Astrocyte of the spinal cord (primary cell): ENCODE measurements at regions not wholly inside any gene's neighbourhood (a gene's known extent, or its start where the extent isn't known, plus 50 kb on each side); places are given as distances from the start of the nearest gene placed in this dataset.

Source experiments
- DNase-seq: peaks from one replicate; pipeline ENCODE4 v3.0.0; 2011; ENCODE audit warnings: low read depth, low spot score
- H3K4me3 ChIP-seq: 2 replicates; pipeline ENCODE4 v1.5.1; 2011; ENCODE audit warnings: low read depth, mild to moderate bottlenecking, low read length, moderate library complexity
- in situ Hi-C: cut with HindIII; loops from 2 replicates; pipeline ENCODE4 v1.10.0; 2017; ENCODE audit warnings: low sequenced_read_pairs
- TF ChIP-seq, protein P1 (sequence below): IDR thresholded peaks from 2 replicates; pipeline ENCODE4 v1.5.1; 2012; ENCODE audit warnings: low read depth, mild to moderate bottlenecking, low read length, inconsistent platforms

DNA sequence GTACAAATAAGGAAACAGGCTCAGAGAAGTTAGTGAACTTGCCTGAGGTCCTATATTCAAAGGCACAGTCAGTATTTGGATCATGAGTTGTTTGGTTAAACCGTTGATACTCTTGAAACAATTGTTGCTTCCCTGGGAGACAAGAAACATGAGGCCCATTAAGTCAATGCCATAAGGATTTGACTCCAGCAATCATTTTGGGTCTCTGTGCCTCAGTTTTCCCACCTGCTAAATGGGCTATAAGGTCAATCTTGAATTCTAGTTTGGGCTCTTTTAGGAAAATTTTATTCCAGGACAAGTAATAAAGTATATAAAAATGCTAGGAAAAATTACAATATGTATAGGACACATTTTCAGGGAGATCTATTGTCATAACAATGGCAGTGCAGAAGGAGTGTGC, 202.1 kb downstream of the TMEM26 start:
- no peak for DNase-seq
- in situ Hi-C loops: no loop called here
- no peak overlapping the region for H3K4me3 ChIP-seq
- TF ChIP-seq, protein P1, sequence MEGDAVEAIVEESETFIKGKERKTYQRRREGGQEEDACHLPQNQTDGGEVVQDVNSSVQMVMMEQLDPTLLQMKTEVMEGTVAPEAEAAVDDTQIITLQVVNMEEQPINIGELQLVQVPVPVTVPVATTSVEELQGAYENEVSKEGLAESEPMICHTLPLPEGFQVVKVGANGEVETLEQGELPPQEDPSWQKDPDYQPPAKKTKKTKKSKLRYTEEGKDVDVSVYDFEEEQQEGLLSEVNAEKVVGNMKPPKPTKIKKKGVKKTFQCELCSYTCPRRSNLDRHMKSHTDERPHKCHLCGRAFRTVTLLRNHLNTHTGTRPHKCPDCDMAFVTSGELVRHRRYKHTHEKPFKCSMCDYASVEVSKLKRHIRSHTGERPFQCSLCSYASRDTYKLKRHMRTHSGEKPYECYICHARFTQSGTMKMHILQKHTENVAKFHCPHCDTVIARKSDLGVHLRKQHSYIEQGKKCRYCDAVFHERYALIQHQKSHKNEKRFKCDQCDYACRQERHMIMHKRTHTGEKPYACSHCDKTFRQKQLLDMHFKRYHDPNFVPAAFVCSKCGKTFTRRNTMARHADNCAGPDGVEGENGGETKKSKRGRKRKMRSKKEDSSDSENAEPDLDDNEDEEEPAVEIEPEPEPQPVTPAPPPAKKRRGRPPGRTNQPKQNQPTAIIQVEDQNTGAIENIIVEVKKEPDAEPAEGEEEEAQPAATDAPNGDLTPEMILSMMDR: no peak

DNA sequence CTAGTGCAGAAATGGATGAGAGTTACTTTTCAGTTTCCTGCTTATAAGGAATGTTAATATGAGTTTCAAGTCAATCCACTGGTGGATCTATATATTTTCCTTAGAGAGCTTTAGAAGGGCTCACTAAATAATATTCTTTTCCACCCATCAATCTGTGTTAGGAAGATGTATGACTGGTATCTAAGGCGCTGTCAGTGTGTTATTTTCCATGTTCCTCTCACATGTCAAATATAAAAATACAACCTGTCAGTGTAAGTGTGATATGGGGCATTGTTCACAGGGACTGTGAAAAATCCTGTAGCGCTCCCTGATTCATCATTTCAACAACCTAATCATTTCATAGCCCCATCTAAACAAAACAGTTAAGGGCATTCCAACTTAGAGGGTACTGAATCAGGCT, 203.1 kb downstream of the TMEM26 start:
- H3K4me3 ChIP-seq: no peak overlapping the region
- TF ChIP-seq, protein P1: no peak
- in situ Hi-C loops: no loop called here
- DNase-seq: no peak

DNA sequence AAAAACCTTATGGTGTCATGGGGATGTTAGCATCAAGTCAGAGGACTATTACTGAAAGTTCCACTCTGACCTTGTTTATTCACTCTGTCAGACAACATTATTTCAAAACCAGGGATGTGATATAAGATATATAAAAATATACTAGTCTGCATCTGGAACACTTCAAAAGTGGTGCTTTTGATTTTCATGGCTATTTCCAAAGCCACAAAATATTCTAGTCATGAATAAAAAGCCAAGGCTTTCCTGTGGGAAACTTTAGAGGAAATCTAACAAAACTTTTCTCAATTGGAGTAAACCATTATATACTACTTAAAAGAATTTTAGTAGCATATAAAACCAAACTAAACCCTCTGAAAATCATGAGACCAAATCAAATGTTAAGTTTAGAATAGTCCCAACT, 205.2 kb downstream of the TMEM26 start:
- TF ChIP-seq, protein P1: no peak
- no peak overlapping the region for H3K4me3 ChIP-seq
- DNase-seq: no peak
- in situ Hi-C loops: no loop called here

DNA sequence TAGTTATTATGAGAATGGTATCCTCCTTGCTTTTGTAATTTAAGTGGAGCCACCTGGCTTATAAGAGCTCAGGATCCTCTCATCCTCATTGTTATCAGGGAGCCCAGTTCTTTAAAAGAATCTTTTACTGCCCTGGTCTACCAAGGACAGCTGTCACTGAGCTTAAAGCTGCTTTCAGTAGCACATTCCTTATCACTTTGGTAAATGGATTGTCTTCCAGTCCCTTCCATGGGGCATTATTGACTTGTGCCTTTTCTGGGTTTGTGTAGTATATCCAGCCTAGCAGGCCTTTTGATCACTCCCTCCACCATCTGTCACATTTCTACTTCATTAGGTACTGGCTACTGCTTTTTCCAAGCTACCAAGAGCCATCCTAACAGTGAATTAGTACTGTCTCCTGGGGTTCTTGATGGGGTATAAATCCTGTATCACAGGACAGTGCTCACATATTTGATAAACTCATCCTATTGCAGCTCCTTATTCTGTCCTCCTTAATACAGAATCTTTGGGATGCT, 208.9 kb downstream of the TMEM26 start:
- no peak overlapping the region for H3K4me3 ChIP-seq
- in situ Hi-C loops: no loop called here
- TF ChIP-seq, protein P1: no peak
- DNase-seq: no peak

DNA sequence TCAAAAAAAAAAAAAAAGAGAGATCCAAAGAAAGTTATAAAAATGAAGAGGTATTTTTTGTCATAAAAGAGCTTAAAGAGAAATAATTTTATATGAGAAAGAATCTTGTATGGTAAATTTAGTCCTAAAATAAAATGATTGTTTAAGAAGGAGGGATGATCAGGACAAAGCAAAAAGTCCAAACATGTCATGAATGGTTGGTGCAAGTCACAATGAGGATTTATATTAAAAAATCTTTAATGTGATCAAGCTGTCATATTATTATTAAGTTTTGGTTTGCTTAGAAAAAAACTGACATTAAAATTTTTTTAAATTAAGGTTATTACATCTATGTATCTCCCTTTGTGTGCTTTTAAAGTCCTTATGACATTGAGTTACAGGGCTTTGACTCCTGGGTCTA, 220.4 kb downstream of the TMEM26 start:
- no peak for DNase-seq
- H3K4me3 ChIP-seq: no peak overlapping the region
- in situ Hi-C loops: no loop called here
- TF ChIP-seq, protein P1: no peak

DNA sequence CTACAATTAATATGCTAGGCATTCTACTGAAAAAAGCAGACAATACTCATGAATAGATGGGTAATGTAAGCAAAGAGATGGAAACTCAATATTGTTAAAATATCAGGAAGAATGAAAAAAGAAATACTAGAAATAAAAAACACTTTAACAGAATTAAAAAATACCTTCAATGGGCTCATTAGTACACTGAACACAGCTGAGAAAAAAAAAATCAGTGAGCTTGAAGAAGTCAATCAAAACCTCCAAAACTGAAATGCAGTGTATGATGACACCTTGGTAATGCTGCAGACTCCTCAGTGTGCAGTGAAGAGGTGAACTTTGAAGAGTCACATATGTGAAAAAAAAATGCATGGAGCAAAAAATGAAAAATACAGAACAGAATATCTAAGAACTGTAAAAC, 227.2 kb downstream of the TMEM26 start:
- in situ Hi-C loops: no loop called here
- TF ChIP-seq, protein P1: no peak
- no peak for DNase-seq
- H3K4me3 ChIP-seq: no peak overlapping the region

DNA sequence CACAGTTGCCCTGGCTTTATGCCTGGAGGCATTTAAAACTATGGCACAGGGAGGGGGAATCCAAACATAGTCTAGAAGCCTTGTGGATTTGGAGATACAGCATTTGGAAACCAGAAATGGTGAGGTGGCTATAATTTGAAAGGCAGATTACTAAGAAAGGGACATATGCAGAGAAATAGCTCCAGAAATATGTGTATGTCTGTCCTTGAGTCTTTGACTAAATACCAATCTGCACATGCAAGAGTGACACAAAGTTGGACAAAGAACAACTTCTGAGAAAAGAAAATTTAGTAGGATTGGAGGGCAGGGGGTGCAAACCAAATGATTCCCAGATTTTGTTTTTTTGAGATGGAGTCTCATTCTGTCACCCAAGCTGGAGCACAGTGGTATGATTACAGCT, 229.6 kb downstream of the TMEM26 start:
- no peak overlapping the region for H3K4me3 ChIP-seq
- in situ Hi-C loops: no loop called here
- no peak for DNase-seq
- TF ChIP-seq, protein P1: no peak
